Caco-2 (cell line): ENCODE measurements at regions not wholly inside any gene's neighbourhood (a gene's known extent, or its start where the extent isn't known, plus 50 kb on each side); places are given as distances from the start of the nearest gene placed in this dataset.

Experiments used
- BruUV-seq: library from RNA; stranded (reverse); fragments of 400-500 nt; replicated peaks from 2 replicates; lab custom pipeline; 2021; lab: Mats Ljungman, UMichigan
- CTCF ChIA-PET: fragments of 300-600 bp; sonication (Branson Sonifier 250); formaldehyde crosslinking; loops from one replicate; lab custom pipeline; 2022; ENCODE audit warnings: antibody characterized with exemption; lab: Charles Lee
- POLR2A ChIA-PET: fragments of 300-600 bp; sonication (Branson Sonifier 250); formaldehyde crosslinking; loops from one replicate; lab custom pipeline; 2022; ENCODE audit warnings: antibody characterized with exemption; lab: Charles Lee
- DNase-seq, 2 experiments: peaks; one replicate each; pipeline versions ENCODE4 v3.0.0 to v3.0.0-alpha.2; 2020 to 2022
- H3K27me3 ChIP-seq: replicated peaks from 2 replicates; pipeline ENCODE4 v1.6.0; 2011; ENCODE audit warnings: low read length; ENCODE audit not compliant: control insufficient read depth, insufficient read depth
- H3K36me3 ChIP-seq: 2 replicates; pipeline ENCODE4 v1.5.1; 2011; ENCODE audit warnings: low read length; ENCODE audit not compliant: control insufficient read depth, insufficient read depth
- H3K4me1 ChIP-seq: fragments of 250-450 bp; sonication (Bioruptor Pico); 2 replicates; pipeline ENCODE4 v1.5.1; 2020; ENCODE audit warnings: mild to moderate bottlenecking
- H3K4me3 ChIP-seq: 2 replicates; pipeline ENCODE4 v1.5.1; 2011; ENCODE audit warnings: low read depth, mild to moderate bottlenecking, control low read depth, low read length
- H3K9me3 ChIP-seq: fragments of 250-450 bp; sonication (Bioruptor Pico); 2 replicates; pipeline ENCODE4 v1.5.1; 2020; ENCODE audit warnings: mild to moderate bottlenecking, moderate library complexity
- H3K27ac Mint-ChIP-seq: one replicate; pipeline ENCODE4 v1.8.0; 2022; ENCODE audit warnings: mixed read lengths; ENCODE audit not compliant: unreplicated experiment
- H3K27me3 Mint-ChIP-seq: one replicate; pipeline ENCODE4 v1.8.0; 2022; ENCODE audit warnings: mixed read lengths; ENCODE audit not compliant: insufficient read depth, unreplicated experiment
- H3K36me3 Mint-ChIP-seq: one replicate; pipeline ENCODE4 v1.8.0; 2022; ENCODE audit warnings: mild to moderate bottlenecking, mixed read lengths; ENCODE audit not compliant: insufficient read depth, unreplicated experiment
- H3K4me1 Mint-ChIP-seq: one replicate; pipeline ENCODE4 v1.8.0; 2022; ENCODE audit warnings: low read depth, mixed read lengths; ENCODE audit not compliant: unreplicated experiment
- H3K4me3 Mint-ChIP-seq: one replicate; pipeline ENCODE4 v1.8.0; 2022; ENCODE audit warnings: mild to moderate bottlenecking, moderate library complexity, mixed read lengths; ENCODE audit not compliant: unreplicated experiment
- H3K9me3 Mint-ChIP-seq: one replicate; pipeline ENCODE4 v1.8.0; 2022; ENCODE audit warnings: mixed read lengths; ENCODE audit not compliant: unreplicated experiment
- CTCF ChIP-seq, 2 experiments: fragments of 200-600 bp in 1 of 2; IDR thresholded peaks; 1 replicate in 1 of 2; 2 replicates in 1 of 2; pipeline versions ENCODE4 v1.5.1 to v1.8.0; 2011 to 2022; ENCODE audit warnings: antibody characterized with exemption in 1 of 2, control low read depth in 1 of 2, inconsistent platforms in 1 of 2, low read depth in 1 of 2, low read length in 1 of 2, mild to moderate bottlenecking in 1 of 2, moderate library complexity in 1 of 2; ENCODE audit not compliant: insufficient read depth in 1 of 2, severe bottlenecking in 1 of 2, unreplicated experiment in 1 of 2
- intact Hi-C: fragments of 100-400 bp; cut with micrococcal nuclease; formaldehyde crosslinking; loops from one replicate; pipeline ENCODE4 v1.10.0; 2022; ENCODE audit not compliant: unreplicated experiment

- no peaks in the 10 kb centered on the region for H3K4me1 Mint-ChIP-seq
- DNase-seq = no peak
- H3K27me3 ChIP-seq = no peaks in the 10 kb centered on the region; the same call in 1 of the 2 replicates
- ChIA-PET POLR2A (no interaction called here), CTCF (no interaction called here)
- H3K9me3 ChIP-seq = no peaks in the 10 kb centered on the region; the same call in 1 of the 2 replicates
- TF ChIP-seq CTCF (IDR thresholded peaks at IDR 0.05; ENCODE audit: insufficient read depth in 1 of 2, low read depth in 1 of 2, low read length in 1 of 2, severe bottlenecking in 1 of 2, unreplicated experiment in 1 of 2) = no peak
- intact Hi-C loops = no loop called here
- no peak overlapping the region for H3K4me3 ChIP-seq
- no peaks in the 10 kb centered on the region for H3K4me1 ChIP-seq
- no peaks in the 10 kb centered on the region for H3K36me3 Mint-ChIP-seq
- H3K36me3 ChIP-seq = no peaks in the 10 kb centered on the region
- BruUV-seq = no TSS peak
- no peaks in the 10 kb centered on the region for H3K27me3 Mint-ChIP-seq
- peaks cover 19% of the 10 kb centered on the region for H3K9me3 Mint-ChIP-seq
- H3K4me3 Mint-ChIP-seq = no peak overlapping the region
- no peak overlapping the region for H3K27ac Mint-ChIP-seq
These were observed 210.1 kb downstream of the ZNF608 start for GRCh38 chr5:124536333-124536732.

GRCh38 chr5:124530916-124531315 lies 215.5 kb downstream of the ZNF608 start:
- TF ChIP-seq CTCF (IDR thresholded peaks at IDR 0.05; ENCODE audit: insufficient read depth in 1 of 2, low read depth in 1 of 2, low read length in 1 of 2, severe bottlenecking in 1 of 2, unreplicated experiment in 1 of 2) = no peak
- Histone ChIP-seq H3K36me3 (no peaks in the 10 kb centered on the region), H3K9me3 (no peaks in the 10 kb centered on the region; the same call in none of the 2 replicates), H3K4me3 (no peak overlapping the region), H3K27me3 (no peaks in the 10 kb centered on the region; the same call in 1 of the 2 replicates), H3K4me1 (peaks cover 21% of the 10 kb centered on the region)
- peak overlapping the region; percentile 36 for H3K27ac Mint-ChIP-seq
- POLR2A ChIA-PET = no interaction called here
- peaks cover 19% of the 10 kb centered on the region for H3K4me1 Mint-ChIP-seq
- peaks cover 20% of the 10 kb centered on the region for H3K36me3 Mint-ChIP-seq
- no peak for DNase-seq
- no TSS peak for BruUV-seq
- intact Hi-C loops = no loop called here
- CTCF ChIA-PET = no interaction called here
- no peak overlapping the region for H3K4me3 Mint-ChIP-seq
- peaks cover 23% of the 10 kb centered on the region for H3K9me3 Mint-ChIP-seq
- H3K27me3 Mint-ChIP-seq = no peaks in the 10 kb centered on the region

- Mint-ChIP-seq H3K27me3 (no peaks in the 10 kb centered on the region), H3K9me3 (peaks cover 35% of the 10 kb centered on the region), H3K36me3 (peaks cover 20% of the 10 kb centered on the region), H3K4me1 (peaks cover 27% of the 10 kb centered on the region), H3K27ac (no peak overlapping the region), H3K4me3 (no peak overlapping the region)
- POLR2A ChIA-PET = no interaction called here
- Histone ChIP-seq H3K4me1 (peaks cover 26% of the 10 kb centered on the region), H3K4me3 (no peak overlapping the region), H3K27me3 (no peaks in the 10 kb centered on the region), H3K36me3 (no peaks in the 10 kb centered on the region), H3K9me3 (no peaks in the 10 kb centered on the region; the same call in none of the 2 replicates)
- no peak for DNase-seq
- BruUV-seq = no TSS peak
- TF ChIP-seq CTCF (IDR thresholded peaks at IDR 0.05; ENCODE audit: insufficient read depth in 1 of 2, low read depth in 1 of 2, low read length in 1 of 2, severe bottlenecking in 1 of 2, unreplicated experiment in 1 of 2) = no peak
- CTCF ChIA-PET = no interaction called here
- intact Hi-C loops = loop anchor here (5.0 to 10.0 kb wide), 4 partner anchors 218 to 854 kb away; partner anchors contain the start of gene ZNF608
These were observed 217.6 kb downstream of the ZNF608 start for GRCh38 chr5:124528838-124529237.
